Epithelial cell of esophagus (primary cell): ENCODE measurements at regions not wholly inside any gene's neighbourhood (a gene's known extent, or its start where the extent isn't known, plus 50 kb on each side); places are given as distances from the start of the nearest gene placed in this dataset.

Source experiments
- DNase-seq: peaks from one replicate; pipeline ENCODE4 v3.0.0; 2010; ENCODE audit warnings: low read depth
- H3K4me3 ChIP-seq: 2 replicates; pipeline ENCODE4 v1.5.1; 2011; ENCODE audit warnings: mild to moderate bottlenecking, low read length, control low read depth
- TF ChIP-seq, protein P1 (sequence below): IDR thresholded peaks from 2 replicates; pipeline ENCODE4 v1.5.1; 2011; ENCODE audit warnings: low read depth, mild to moderate bottlenecking, low read length, control low read depth, inconsistent platforms; ENCODE audit not compliant: insufficient read depth; ENCODE audit errors: missing control alignments

DNA sequence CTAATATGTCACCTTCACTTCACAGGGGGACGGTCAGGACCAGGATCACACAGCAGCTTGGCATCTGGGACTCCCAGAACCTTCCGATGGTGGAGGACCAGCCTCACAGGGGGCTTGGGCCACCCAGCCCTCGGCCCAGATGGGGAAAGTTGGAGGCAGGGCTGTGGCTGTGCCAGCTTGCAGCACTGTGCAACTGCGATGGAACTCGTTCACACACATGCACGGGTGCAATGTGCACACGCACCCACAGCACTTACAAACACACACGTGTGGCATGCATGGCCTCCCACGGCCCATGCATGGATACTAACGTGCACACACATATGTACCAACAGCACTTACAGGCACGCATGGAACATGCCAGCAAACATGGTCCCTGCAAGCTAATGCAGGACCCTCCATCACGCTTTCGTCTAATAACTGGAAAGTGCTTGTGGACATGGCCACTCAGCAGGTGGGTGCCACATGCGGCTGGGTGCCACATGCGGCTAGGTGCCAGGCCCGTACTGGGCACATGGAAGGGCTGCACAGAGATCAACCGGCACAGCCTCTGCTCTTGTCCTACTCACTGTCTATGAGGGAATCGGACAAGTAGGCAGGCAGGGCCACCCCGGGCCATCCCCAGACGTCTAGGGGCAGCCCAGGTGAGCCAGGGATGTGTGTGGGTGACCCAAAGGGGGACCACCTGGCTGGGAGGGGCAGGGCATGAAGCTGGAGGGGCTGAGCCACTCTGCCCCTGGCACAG, 63.2 kb downstream of the ADRA2C start:
- DNase-seq = no peak
- TF ChIP-seq, protein P1, sequence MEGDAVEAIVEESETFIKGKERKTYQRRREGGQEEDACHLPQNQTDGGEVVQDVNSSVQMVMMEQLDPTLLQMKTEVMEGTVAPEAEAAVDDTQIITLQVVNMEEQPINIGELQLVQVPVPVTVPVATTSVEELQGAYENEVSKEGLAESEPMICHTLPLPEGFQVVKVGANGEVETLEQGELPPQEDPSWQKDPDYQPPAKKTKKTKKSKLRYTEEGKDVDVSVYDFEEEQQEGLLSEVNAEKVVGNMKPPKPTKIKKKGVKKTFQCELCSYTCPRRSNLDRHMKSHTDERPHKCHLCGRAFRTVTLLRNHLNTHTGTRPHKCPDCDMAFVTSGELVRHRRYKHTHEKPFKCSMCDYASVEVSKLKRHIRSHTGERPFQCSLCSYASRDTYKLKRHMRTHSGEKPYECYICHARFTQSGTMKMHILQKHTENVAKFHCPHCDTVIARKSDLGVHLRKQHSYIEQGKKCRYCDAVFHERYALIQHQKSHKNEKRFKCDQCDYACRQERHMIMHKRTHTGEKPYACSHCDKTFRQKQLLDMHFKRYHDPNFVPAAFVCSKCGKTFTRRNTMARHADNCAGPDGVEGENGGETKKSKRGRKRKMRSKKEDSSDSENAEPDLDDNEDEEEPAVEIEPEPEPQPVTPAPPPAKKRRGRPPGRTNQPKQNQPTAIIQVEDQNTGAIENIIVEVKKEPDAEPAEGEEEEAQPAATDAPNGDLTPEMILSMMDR = no peak
- no peak overlapping the region for H3K4me3 ChIP-seq

DNA sequence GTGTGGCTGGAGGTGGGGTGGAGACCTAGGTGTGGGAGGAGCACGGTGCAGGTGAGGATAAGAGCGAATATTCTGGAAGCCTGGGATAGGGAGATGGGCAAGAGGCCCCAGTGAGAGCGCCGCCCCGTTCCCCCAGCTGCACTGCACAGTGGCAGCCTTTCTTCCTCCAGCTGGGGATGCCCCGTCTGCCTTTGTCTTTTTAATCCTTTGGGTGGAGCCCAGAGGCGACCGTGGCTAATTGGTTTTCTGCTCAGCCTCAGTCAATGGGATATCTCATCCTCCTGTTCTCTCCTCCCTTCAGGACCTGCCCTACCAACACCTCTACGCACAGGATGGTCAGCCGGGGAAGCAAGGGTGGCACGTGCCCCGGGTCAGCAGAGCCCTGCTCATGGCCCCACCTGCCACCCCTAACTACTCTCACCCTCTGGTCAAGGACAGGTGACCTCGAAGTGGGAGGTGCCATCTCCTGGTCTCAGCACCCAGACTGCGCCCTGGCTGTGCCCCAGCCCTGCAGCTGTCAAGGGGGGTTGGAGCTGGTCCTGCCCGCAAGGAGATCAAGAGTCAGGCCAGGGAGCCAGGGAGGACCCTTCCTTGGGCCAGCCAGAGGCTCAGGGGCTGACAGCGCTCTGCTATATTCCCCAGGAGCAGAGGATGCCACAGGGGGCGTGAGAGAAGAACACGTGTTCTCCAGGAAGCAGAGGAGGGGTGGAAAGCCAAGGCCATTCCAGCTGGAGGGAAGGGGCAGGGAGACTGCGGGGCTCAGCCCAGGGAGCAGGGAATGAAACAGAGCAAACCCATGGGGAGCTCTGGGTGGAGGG, 64.0 kb downstream of the ADRA2C start:
- TF ChIP-seq, protein P1 = no peak
- DNase-seq = no peak
- no peak overlapping the region for H3K4me3 ChIP-seq

DNA sequence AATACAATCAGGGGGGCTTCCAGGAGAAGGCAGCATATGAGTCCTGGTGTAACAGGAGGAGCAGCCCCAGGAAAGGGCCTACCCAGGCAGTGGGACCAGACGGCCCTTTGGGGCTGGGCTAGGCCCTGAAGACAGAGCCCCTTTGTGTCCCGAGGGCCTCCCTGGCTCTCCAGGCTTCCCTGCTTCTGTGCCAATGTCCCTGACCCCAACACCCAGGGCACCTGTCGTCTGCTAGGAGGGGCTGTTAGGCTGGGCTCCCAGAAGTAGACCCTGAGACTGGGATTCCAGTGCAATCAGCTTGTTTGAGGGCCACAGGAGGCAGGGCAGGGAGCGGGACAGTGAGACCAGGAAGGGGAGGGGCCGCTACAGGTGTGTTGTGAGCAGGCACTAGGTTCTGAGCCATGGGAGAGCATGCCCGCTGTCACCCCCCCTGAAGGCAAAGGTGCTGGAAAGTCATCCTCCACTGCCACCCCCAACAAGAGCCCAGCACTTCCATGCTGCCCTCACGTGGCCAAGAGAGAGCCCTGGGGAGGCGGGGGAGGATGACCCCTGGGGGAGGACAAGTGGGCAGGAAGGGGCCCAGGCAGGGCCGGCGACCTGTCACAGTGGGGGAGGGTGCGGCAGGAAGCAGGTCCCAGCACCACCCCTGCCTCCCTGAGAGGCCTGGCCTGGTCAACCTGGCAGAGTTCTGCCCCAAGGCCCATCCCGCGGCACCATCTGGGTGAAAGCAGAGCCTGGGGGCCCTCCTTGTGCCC, 64.8 kb downstream of the ADRA2C start:
- no peak overlapping the region for H3K4me3 ChIP-seq
- TF ChIP-seq, protein P1 = no peak
- DNase-seq = no peak

DNA sequence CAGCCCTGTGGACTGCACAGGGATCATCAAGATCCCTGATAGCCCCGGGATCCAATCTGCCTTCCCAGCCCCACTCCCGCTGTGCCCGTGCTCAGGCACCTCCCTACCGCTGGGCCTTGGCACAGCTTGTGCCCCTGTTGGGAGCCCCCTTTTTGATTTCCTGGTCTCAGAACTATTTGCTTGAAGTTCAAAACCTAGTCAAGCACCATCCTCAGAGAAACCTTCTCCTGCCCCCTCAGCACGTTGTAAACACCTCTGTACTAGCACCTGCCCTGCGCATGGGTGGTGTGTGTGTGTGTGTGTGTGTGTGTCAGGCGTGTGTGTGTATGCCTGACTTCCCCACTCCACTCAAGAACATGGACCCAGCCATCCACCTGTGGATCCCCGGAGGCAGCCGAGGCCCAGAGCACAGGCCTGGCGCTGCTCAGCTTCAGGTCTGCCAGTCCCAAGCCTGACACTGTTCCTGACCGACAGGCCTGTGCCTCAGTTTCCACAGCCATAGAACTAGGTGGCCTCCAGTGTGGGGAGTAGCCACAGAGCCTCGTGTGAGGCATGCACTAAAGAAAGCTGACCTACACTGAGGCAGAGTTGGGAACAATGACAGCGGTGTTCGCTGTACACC, 65.5 kb downstream of the ADRA2C start:
- H3K4me3 ChIP-seq = no peak overlapping the region
- TF ChIP-seq, protein P1 = no peak

DNA sequence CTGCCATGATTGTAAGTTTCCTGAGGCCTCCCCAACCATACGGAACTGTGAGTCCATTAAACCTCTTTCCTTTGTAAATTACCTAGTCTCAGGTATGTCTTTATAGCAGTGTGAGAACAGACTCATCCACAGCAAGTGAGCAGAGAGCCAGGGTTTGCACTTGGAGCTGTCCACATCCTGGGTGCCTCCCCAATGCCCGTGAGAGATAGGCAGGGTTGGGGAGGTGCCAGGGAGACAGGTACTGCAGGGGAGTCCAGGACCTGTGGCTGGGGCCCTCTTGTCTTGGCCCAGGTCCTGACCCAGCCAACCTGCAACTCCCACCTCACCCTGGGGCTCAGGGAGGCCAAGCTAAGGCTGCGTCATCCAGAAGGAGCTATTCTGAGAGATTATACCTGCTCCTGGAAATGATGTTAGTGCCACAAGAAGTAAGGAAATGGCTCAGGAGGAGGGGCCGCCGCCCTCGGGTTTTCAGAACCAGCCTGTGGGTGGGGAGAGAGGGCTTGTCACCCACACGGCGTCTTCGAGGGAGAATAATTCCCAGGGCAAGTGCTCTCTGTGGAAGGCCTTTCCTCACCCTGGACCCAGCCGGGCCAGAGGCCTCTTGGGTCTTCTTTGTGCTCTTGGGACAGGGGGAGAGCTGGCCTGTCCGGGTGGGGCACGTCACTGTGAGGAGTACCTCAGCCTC, 66.5 kb downstream of the ADRA2C start:
- DNase-seq = no peak
- TF ChIP-seq, protein P1 = no peak
- H3K4me3 ChIP-seq = no peak overlapping the region

More for the DNA sequence above, 65.5 kb downstream of the ADRA2C start:
- DNase-seq = no peak
